Ishikawa (cell line): ENCODE measurements at regions not wholly inside any gene's neighbourhood (a gene's known extent, or its start where the extent isn't known, plus 50 kb on each side); places are given as distances from the start of the nearest gene placed in this dataset.

Experiments
- EP300 ChIP-seq: IDR thresholded peaks from 2 replicates; pipeline ENCODE4 v1.6.1; 2012; ENCODE audit warnings: borderline replicate concordance
- REST ChIP-seq: IDR thresholded peaks from 2 replicates; pipeline ENCODE4 v1.6.1; 2012; ENCODE audit warnings: low read depth, mild to moderate bottlenecking
- TAF1 ChIP-seq: IDR thresholded peaks from 2 replicates; pipeline ENCODE4 v1.6.1; 2012; ENCODE audit warnings: low read depth, mild to moderate bottlenecking
- USF1 ChIP-seq: IDR thresholded peaks from 2 replicates; pipeline ENCODE4 v1.6.1; 2012
- YY1 ChIP-seq: IDR thresholded peaks from 2 replicates; pipeline ENCODE4 v1.6.1; 2012; ENCODE audit warnings: low read depth
- TF ChIP-seq, protein P1 (sequence below): IDR thresholded peaks from 2 replicates; pipeline ENCODE4 v1.6.1; 2012

DNA sequence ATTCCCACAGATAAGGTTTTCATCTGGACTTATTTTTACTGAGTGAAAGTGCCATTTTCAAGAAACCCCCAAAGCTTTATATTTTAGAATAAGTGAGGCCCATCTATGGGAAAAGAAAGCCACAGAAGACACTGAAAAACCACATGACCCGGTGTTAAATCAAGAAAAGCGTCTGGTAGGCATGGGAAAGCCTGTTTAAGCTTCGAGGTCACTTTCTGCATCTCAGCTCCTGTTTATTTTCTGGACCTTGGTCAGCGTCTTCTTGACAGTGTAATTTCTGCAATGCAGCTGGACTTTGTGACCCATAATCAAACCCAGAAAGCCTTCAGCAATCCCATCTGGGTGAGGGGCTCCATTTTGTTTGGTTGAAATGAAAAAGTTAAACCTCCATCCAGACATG, 59.6 kb upstream of the NEDD9 start:
- TF ChIP-seq, protein P1, sequence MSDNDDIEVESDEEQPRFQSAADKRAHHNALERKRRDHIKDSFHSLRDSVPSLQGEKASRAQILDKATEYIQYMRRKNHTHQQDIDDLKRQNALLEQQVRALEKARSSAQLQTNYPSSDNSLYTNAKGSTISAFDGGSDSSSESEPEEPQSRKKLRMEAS = no peak
- TF ChIP-seq YY1 = no peak
- no peak for TF ChIP-seq USF1
- peak; percentile 30; the same call in 1 of the 2 replicates for TF ChIP-seq REST
- no peak for TF ChIP-seq TAF1
- TF ChIP-seq EP300 = no peak
